ENCODE measurements at regions not wholly inside any gene's neighbourhood (a gene's known extent, or its start where the extent isn't known, plus 50 kb on each side); places are given as distances from the start of the nearest gene placed in this dataset.

- no peak for TF ChIP-seq KDM5A (IDR thresholded peaks at IDR 0.05; ENCODE audit: low read length)
- no peak for TF ChIP-seq NANOG (IDR thresholded peaks at IDR 0.05; ENCODE audit: insufficient read depth, low read depth, low read length, poor library complexity, severe bottlenecking)
- no peak for TF ChIP-seq TCF12 (IDR thresholded peaks at IDR 0.05; ENCODE audit: low read depth, low read length)
- no peak for TF ChIP-seq PHF8 (conservative IDR thresholded peaks at IDR 0.05; ENCODE audit: low read depth, low read length)
- no peak for TF ChIP-seq SP1 (IDR thresholded peaks at IDR 0.05; ENCODE audit: low read depth, low read length)
- TF ChIP-seq EP300 (IDR thresholded peaks at IDR 0.05; ENCODE audit: borderline replicate concordance in 1 of 2, low read depth in 2 of 2, low read length in 2 of 2): no peak
These were observed 668.1 kb upstream of the CDH6 start (continued) for GRCh38 chr5:30525353-30525752.

All from H1 (cell line).